Urinary bladder (tissue), 3 donors: ENCODE measurements at regions not wholly inside any gene's neighbourhood (a gene's known extent, or its start where the extent isn't known, plus 50 kb on each side); places are given as distances from the start of the nearest gene placed in this dataset.

Experiments used
- DNase-seq: peaks from one replicate; pipeline ENCODE4 v3.0.0-alpha.2; 2015; ENCODE audit errors: extremely low spot score
- H3K27ac ChIP-seq: one replicate; pipeline ENCODE4 v1.5.1; 2013; ENCODE audit warnings: low read depth, mild to moderate bottlenecking, moderate library complexity
- H3K36me3 ChIP-seq: one replicate; pipeline ENCODE4 v1.6.1; 2013; ENCODE audit warnings: mild to moderate bottlenecking, moderate library complexity; ENCODE audit not compliant: insufficient read depth
- H3K4me1 ChIP-seq: one replicate; pipeline ENCODE4 v1.6.1; 2013; ENCODE audit warnings: mild to moderate bottlenecking, moderate library complexity; ENCODE audit not compliant: insufficient read depth
- H3K4me3 ChIP-seq: one replicate; pipeline ENCODE4 v1.5.1; 2013; ENCODE audit warnings: low read depth, low read length
- WGBS: extraction: QIAGEN DNeasy Blood & Tissue Kit; methylation state at CpG from one replicate; pipeline ENCODE4 v1.1.7; 2013; 5-methylcytosine and 5-hydroxymethylcytosine counted together
- donor health status: healthy with polysubstance abuse.
- donor health status: healthy.

GRCh38 chr4:170776983-170777382 lies 687.2 kb upstream of the AADAT start:
- 82% methylated on average over 6 of the region's 6 CpGs for WGBS
- DNase-seq, result no peak
- no peaks in the 10 kb centered on the region for H3K36me3 ChIP-seq

DNA sequence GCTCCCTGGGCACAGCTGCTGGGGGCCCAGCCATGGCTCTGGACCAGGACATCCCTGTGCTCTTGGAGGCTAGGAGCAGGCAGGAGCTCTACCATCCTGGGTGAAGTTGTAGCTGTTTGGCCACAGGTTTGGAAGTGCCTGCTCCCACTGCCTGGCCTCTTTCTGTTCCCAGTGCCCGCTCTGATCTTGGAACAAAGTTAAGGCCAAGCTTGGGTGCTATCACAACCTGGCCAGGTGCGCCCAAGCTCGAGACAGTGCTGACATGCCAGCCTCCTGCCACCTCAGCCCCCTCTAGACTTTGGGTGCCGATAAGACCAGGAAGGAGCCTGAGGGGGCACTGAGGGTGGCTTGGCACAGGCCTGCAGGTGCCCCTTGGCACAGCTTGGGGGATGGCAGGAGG lies 686.1 kb upstream of the AADAT start:
- Histone ChIP-seq H3K36me3 (no peaks in the 10 kb centered on the region), H3K4me1 (no peaks in the 10 kb centered on the region), H3K27ac (no peak overlapping the region), H3K4me3 (no peak overlapping the region)
- WGBS, result 93% methylated on average over 4 of the region's 4 CpGs
- no peak for DNase-seq

More at GRCh38 chr4:170776983-170777382, 687.2 kb upstream of the AADAT start:
- Histone ChIP-seq H3K4me1 (no peaks in the 10 kb centered on the region), H3K4me3 (no peak overlapping the region), H3K27ac (no peak overlapping the region)

- DNase-seq, result no peak
- Histone ChIP-seq H3K4me1 (no peaks in the 10 kb centered on the region), H3K27ac (no peak overlapping the region), H3K4me3 (no peak overlapping the region), H3K36me3 (no peaks in the 10 kb centered on the region)
- 76% methylated on average over 2 of the region's 2 CpGs for WGBS
Measured at GRCh38 chr4:170773709-170774273, 684.0 kb upstream of the AADAT start.

DNA sequence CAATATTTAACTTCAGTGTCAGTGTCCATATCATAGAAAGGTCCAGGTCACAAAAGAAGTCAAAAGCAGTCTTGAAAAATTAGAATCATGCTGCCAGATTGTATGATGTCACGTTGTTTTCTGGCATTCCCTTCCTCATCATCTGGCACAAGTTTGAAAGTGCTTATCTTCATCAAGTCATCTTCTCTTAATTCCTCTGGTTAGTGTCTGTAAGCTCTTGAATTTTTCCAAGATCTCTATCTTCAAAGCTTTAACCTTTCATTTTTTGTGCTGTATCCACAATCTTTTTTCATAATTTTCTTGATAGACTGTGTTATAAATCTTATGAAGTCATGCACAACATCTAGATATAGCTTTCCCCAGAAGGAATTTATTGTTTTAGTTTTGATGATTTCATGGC lies 682.7 kb upstream of the AADAT start:
- DNase-seq, result no peak
- Histone ChIP-seq H3K4me1 (no peaks in the 10 kb centered on the region), H3K4me3 (no peak overlapping the region), H3K27ac (no peak overlapping the region), H3K36me3 (no peaks in the 10 kb centered on the region)
- WGBS, result 57% methylated on average over 1 of the region's 1 CpG

DNA sequence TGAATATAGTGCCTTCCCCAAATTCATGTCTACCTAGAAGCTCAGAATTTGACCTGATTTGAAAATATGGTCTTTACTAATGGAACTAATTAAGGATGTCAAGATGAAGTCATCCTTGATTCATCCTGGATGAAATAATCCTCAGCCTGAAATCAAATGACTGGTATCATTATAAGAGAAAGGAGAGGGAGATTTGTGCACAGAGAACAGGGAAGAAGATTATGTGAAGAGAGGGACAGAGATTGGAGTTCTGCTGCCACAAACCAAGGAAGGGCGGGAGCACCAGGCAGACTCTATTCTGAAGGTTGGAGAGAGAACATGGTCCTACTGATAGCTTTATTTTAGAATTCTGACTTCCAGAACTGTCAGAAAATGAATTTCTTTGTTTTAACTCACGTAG lies 680.9 kb upstream of the AADAT start:
- H3K4me1 ChIP-seq, result no peaks in the 10 kb centered on the region
- no peak overlapping the region for H3K27ac ChIP-seq
- no peaks in the 10 kb centered on the region for H3K36me3 ChIP-seq
- DNase-seq, result no peak
- 63% methylated on average over 2 of the region's 2 CpGs for WGBS
- no peak overlapping the region for H3K4me3 ChIP-seq

GRCh38 chr4:170769862-170770261 lies 680.1 kb upstream of the AADAT start:
- Histone ChIP-seq H3K27ac (no peak overlapping the region), H3K4me1 (no peaks in the 10 kb centered on the region), H3K4me3 (no peak overlapping the region), H3K36me3 (no peaks in the 10 kb centered on the region)
- DNase-seq, result no peak
- WGBS, result 62% methylated on average over 1 of the region's 1 CpG

DNA sequence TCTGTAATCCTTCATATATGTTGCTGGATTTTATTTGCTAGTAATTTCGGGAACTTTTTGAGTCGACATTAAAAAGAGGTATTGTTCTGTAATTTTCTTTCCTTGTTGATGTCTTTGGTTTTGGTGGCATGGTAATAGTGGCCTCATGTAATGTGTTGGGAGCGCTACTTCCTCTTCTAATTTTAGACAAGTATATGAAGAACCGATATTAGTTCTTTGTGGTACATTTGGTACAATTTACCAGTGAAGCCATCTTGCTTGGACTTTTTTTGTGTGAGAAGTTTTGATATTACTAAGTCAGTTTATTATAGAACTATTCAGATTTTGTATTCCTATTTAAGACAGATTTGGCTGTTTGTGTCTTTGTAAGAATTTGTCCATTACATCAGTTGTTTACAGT lies 669.2 kb upstream of the AADAT start:
- Histone ChIP-seq H3K4me3 (no peak overlapping the region), H3K4me1 (no peaks in the 10 kb centered on the region), H3K27ac (no peak overlapping the region), H3K36me3 (no peaks in the 10 kb centered on the region)
- 90% methylated on average over 4 of the region's 4 CpGs for WGBS
- DNase-seq, result no peak

- no peaks in the 10 kb centered on the region for H3K4me1 ChIP-seq
- 75% methylated on average over 5 of the region's 5 CpGs for WGBS
Measured at GRCh38 chr4:170750519-170750918, 660.8 kb upstream of the AADAT start.

DNA sequence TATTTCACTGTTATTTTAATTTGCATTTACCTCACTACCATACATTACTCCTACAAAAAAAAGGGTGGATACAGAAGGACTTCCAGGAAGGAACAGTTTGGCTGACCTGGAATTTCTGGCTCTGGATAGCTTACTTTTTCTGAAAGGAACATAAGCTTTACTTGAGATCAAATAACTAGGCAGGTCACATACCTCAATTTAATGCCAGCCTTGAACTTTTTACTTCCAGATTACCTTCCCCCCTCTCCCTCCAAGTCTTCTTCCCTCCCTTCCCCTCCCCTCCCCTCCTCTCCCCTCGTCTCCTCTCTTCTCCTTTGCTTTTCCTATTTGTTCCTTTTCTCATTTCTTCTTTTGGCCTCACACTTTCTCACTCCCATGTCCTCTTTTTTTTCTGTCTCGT lies 659.2 kb upstream of the AADAT start:
- Histone ChIP-seq H3K4me1 (no peaks in the 10 kb centered on the region), H3K36me3 (no peaks in the 10 kb centered on the region), H3K4me3 (no peak overlapping the region), H3K27ac (no peak overlapping the region)
- DNase-seq, result no peak
- WGBS, result 58% methylated on average over 2 of the region's 2 CpGs

More at GRCh38 chr4:170750519-170750918, 660.8 kb upstream of the AADAT start:
- Histone ChIP-seq H3K36me3 (no peaks in the 10 kb centered on the region), H3K27ac (no peak overlapping the region), H3K4me3 (no peak overlapping the region)
- no peak for DNase-seq

DNA sequence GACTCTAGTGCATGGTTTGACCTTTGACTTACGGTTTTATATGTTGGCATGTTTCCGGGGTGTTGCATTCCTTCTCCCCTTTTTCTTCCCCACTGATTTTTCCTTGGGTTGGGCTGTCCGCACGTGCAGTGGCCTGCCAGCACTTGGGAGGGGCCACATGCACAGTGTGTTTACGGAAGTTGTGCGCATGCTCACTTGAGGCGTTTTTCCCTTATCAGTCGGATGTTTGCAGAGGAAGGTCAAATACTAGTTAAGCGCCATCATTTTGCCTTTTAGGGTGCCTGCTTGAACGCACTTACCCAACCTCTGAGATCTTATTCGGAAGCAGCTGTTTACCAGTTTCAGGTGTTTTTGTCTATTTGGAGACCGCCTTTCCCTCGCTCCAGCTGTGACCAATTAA lies 653.9 kb upstream of the AADAT start:
- Histone ChIP-seq H3K4me1 (no peaks in the 10 kb centered on the region), H3K4me3 (no peak overlapping the region), H3K27ac (no peak overlapping the region), H3K36me3 (no peaks in the 10 kb centered on the region)
- DNase-seq, result no peak
- WGBS, result 70% methylated on average over 13 of the region's 13 CpGs

GRCh38 chr4:170741856-170742255 lies 652.1 kb upstream of the AADAT start:
- Histone ChIP-seq H3K4me1 (no peaks in the 10 kb centered on the region), H3K27ac (no peak overlapping the region), H3K4me3 (no peak overlapping the region), H3K36me3 (no peaks in the 10 kb centered on the region)
- 86% methylated on average over 4 of the region's 4 CpGs for WGBS
- DNase-seq, result no peak

DNA sequence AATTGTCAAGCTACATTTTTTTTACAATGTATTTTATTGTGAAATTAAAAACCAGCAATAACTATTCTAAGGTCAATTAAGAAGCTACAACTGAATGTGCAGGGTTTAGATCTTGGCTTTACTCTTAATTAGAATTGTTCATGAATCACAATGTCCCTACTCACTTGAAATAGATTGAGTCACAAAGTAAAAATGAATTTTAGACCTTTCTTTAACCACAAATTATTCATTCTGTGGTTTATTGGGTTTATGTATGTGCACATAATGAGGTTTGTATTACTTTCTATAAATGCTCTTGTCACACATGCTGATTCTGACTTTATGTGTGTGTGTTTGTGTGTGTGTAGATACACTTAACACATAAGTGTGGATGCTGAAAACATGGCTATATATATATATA lies 647.0 kb upstream of the AADAT start:
- no peaks in the 10 kb centered on the region for H3K36me3 ChIP-seq
- no peak for DNase-seq
- no peaks in the 10 kb centered on the region for H3K4me1 ChIP-seq
- no peak overlapping the region for H3K27ac ChIP-seq
- no peak overlapping the region for H3K4me3 ChIP-seq

DNA sequence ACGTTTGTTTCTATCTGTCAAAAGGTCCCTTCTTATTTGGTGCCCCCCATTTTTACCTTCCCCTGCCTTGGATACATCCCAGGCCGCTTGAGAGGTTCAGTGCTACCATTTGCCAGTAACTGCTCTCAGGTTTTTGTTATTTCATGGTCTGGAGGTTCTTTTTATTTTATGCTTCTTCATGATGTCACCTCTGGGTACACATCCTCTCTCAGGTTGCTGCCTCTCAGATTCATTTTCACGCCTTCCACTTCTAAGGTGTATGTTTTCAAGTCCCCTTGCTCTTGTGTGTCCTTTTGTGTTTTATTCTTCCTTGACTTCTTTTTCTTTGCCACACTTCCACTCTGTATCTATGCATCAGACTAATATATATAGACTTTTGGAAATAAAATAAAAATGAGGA lies 640.1 kb upstream of the AADAT start:
- DNase-seq, result no peak
- 70% methylated on average over 3 of the region's 3 CpGs for WGBS
- Histone ChIP-seq H3K36me3 (no peaks in the 10 kb centered on the region), H3K27ac (no peak overlapping the region), H3K4me3 (no peak overlapping the region), H3K4me1 (no peaks in the 10 kb centered on the region)

DNA sequence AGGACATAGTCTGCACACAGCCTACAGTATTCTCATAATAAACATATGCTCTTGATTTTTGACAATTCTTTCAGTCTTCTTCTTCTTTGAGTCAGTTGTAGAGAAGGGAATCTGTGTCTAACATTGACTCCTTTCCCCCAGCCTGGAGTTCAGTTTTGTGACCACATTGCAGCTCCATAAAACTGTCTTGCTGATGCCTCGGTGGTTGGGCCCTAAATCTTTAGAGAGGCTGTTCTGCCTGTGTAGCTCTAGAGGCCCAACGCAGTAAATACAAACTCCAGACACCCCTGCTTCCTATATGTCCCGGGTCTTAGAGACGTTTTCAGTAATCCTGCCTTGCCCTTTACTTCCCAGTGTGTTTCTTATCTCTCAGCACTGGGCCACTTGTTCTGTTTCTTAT lies 639.5 kb upstream of the AADAT start:
- no peak overlapping the region for H3K4me3 ChIP-seq
- 13% methylated on average over 4 of the region's 4 CpGs for WGBS
- DNase-seq, result no peak
- no peaks in the 10 kb centered on the region for H3K36me3 ChIP-seq
- H3K27ac ChIP-seq, result no peak overlapping the region
- H3K4me1 ChIP-seq, result no peaks in the 10 kb centered on the region

GRCh38 chr4:170724191-170724590 lies 634.4 kb upstream of the AADAT start:
- H3K27ac ChIP-seq, result no peak overlapping the region
- H3K4me1 ChIP-seq, result no peaks in the 10 kb centered on the region
- no peak for DNase-seq
- H3K36me3 ChIP-seq, result no peaks in the 10 kb centered on the region
- no peak overlapping the region for H3K4me3 ChIP-seq
- 42% methylated on average over 1 of the region's 1 CpG for WGBS
